ENCODE measurements at regions not wholly inside any gene's neighbourhood (a gene's known extent, or its start where the extent isn't known, plus 50 kb on each side); places are given as distances from the start of the nearest gene placed in this dataset.

DNA sequence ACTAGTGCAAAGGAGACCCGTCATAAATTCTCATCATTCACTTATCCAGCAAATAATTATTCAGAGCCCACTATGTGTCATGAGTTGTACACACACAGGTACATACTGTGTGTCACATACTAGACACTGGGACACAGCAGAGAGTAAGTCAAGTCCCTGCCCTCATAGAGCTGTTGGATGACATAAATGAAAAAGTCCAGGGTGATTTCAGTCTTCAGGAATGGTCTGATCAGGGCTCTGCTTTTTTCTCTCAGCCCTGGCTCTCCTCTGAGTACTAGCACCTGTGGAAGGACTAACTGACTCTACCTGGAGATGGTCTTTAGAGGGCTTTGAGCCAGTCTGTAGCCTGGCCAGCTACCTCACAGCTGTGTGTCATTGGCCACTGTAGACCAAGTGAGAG, 198.0 kb upstream of the LEF1 start:
- Histone ChIP-seq H3K9me3 (no peaks in the 10 kb centered on the region), H3K4me3 (no peak overlapping the region), H3K36me3 (no peaks in the 10 kb centered on the region), H3K27me3 (peaks cover 0 to 12% (median 0%) of the 10 kb centered on the region in 4 donors), H3K4me1 (no peaks in the 10 kb centered on the region), H3K27ac (no peak overlapping the region)
- 55 to 77% methylated on average over 1 of the region's 1 CpG for WGBS, 2 donors
- DNase-seq (no peak), ATAC-seq (no peak), FAIRE-seq (no peak)
- intact Hi-C loops (cut with DNase I), result no loop called here
- TF ChIP-seq CTCF (IDR thresholded peaks at IDR 0.05), result no peak

DNA sequence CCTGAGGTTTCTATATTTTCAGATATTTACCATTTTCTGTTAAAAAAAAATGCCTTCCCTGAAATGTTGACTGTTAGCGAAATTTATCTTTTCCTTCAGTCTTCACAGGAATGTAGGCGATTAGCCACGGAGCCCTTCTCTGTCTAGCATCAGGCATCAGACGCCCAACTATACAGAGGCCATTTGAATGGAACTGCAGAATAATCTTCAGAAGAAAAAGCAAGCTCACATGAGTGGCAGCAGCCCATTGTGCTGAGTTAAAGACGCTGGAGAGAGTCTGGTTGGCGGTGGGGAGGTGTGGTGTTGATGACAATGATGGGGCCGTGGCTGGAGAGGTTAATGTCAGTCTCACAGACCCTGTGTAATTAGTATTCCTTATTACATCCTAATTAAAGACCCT, 196.8 kb upstream of the LEF1 start:
- DNase-seq, result no peak
- FAIRE-seq, result no peak
- intact Hi-C loops (cut with DNase I), result no loop called here
- 37 to 40% methylated on average over 7 of the region's 7 CpGs for WGBS, 2 donors
- ATAC-seq, result no peak
- no peaks in the 10 kb centered on the region for H3K36me3 ChIP-seq
- H3K4me3 ChIP-seq, result no peak overlapping the region
- no peaks in the 10 kb centered on the region for H3K9me3 ChIP-seq
- TF ChIP-seq CTCF (IDR thresholded peaks at IDR 0.05), result no peak
- H3K27ac ChIP-seq, result no peak overlapping the region
- no peaks in the 10 kb centered on the region for H3K4me1 ChIP-seq
- peaks cover 0 to 8% (median 0%) of the 10 kb centered on the region in 4 donors for H3K27me3 ChIP-seq

DNA sequence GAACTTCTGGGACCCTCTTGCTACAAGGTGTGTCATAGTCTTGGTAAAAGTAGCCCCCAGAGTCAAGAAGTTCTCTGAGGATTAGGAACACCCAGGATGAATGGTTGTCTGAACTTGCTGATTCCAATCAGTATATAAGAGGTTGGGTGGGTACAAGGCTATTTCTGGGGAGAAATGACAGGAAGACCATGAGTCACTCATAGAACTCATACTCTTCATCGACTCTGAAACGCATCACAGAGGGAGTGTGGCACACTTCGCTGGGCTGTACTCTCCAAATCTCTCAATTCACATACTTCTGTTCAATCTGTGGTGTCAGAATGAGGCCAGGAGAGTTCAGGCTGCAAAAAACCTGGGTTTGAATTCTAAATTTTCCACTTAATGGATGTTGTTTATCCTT, 193.2 kb upstream of the LEF1 start:
- intact Hi-C loops (cut with DNase I), result no loop called here
- Histone ChIP-seq H3K9me3 (no peaks in the 10 kb centered on the region), H3K27ac (no peak overlapping the region), H3K4me1 (no peaks in the 10 kb centered on the region), H3K27me3 (no peaks in the 10 kb centered on the region), H3K4me3 (no peak overlapping the region), H3K36me3 (no peaks in the 10 kb centered on the region)
- DNase-seq, result no peak
- TF ChIP-seq CTCF (IDR thresholded peaks at IDR 0.05), result no peak
- 79 to 83% methylated on average over 3 of the region's 3 CpGs for WGBS, 2 donors
- ATAC-seq, result no peak
- FAIRE-seq, result no peak

GRCh38 chr4:108361446-108361820, 192.7 kb upstream of the LEF1 start:
- no peak for TF ChIP-seq CTCF (IDR thresholded peaks at IDR 0.05)
- ATAC-seq, result no peak
- Histone ChIP-seq H3K27me3 (no peaks in the 10 kb centered on the region), H3K4me3 (no peak overlapping the region), H3K4me1 (no peaks in the 10 kb centered on the region), H3K36me3 (no peaks in the 10 kb centered on the region), H3K27ac (no peak overlapping the region), H3K9me3 (no peaks in the 10 kb centered on the region)
- FAIRE-seq, result no peak
- no peak for DNase-seq
- intact Hi-C loops (cut with DNase I), result no loop called here
- 34 to 43% methylated on average over 2 of the region's 2 CpGs for WGBS, 2 donors

- H3K9me3 ChIP-seq, result no peaks in the 10 kb centered on the region
- no peak overlapping the region for H3K4me3 ChIP-seq
- H3K36me3 ChIP-seq, result no peaks in the 10 kb centered on the region
- H3K4me1 ChIP-seq, result no peaks in the 10 kb centered on the region
- 49 to 60% methylated on average over 12 of the region's 12 CpGs for WGBS, 2 donors
- no peak for TF ChIP-seq CTCF (IDR thresholded peaks at IDR 0.05)
- ATAC-seq (peak in 2 of 4 donors; percentile 12 to 59), DNase-seq (no peak), FAIRE-seq (no peak)
- H3K27me3 ChIP-seq, result no peaks in the 10 kb centered on the region
- no peak overlapping the region for H3K27ac ChIP-seq
- intact Hi-C loops (cut with DNase I), result no loop called here
Measured at GRCh38 chr4:108360754-108361445, 192.2 kb upstream of the LEF1 start.
